IMR-90 (cell line): ENCODE measurements at regions not wholly inside any gene's neighbourhood (a gene's known extent, or its start where the extent isn't known, plus 50 kb on each side); places are given as distances from the start of the nearest gene placed in this dataset.

Source experiments
- ATAC-seq: fragments of 200-7000 bp; cut with Tn5 transposase; 2 replicates; pipeline ENCODE4 v1.9.1; 2020; ENCODE audit warnings: low read depth, mild to moderate bottlenecking, moderate library complexity
- BruUV-seq: library from RNA; stranded (reverse); fragments of 400-500 nt; replicated peaks from 2 replicates; lab custom pipeline; 2021; lab: Mats Ljungman, UMichigan
- CTCF ChIA-PET: fragments of 300-600 bp; formaldehyde crosslinking; extraction: SDS; loops from one replicate; lab custom pipeline; 2021; ENCODE audit warnings: antibody characterized with exemption; lab: Yijun Ruan, JAX
- POLR2A ChIA-PET: fragments of 300-600 bp; sonication (Branson Sonifier 250); formaldehyde crosslinking; loops from one replicate; lab custom pipeline; 2022; ENCODE audit warnings: antibody characterized with exemption; ENCODE audit not compliant: unreplicated experiment; lab: Charles Lee
- DNase-seq: peaks from one replicate; pipeline ENCODE4 v3.0.0; 2013
- H2AFZ ChIP-seq: replicated peaks from 2 replicates; pipeline ENCODE3; 2013; ENCODE audit warnings: low read length, mild to moderate bottlenecking; ENCODE audit not compliant: poor library complexity
- H2AK5ac ChIP-seq: 2 replicates; pipeline ENCODE4 v1.6.1; 2013; ENCODE audit warnings: low read depth, low read length, inconsistent platforms
- H2AK9ac ChIP-seq: replicated peaks from 2 replicates; pipeline ENCODE3; 2013; ENCODE audit warnings: mild to moderate bottlenecking, low read depth, low read length, moderate library complexity; ENCODE audit not compliant: poor library complexity
- H2BK120ac ChIP-seq: 2 replicates; pipeline ENCODE4 v1.6.1; 2013; ENCODE audit warnings: low read depth, low read length, inconsistent platforms
- H2BK15ac ChIP-seq: 3 replicates; pipeline ENCODE4 v1.6.1; 2013; ENCODE audit warnings: low read depth, low read length, inconsistent platforms
- H2BK20ac ChIP-seq: 2 replicates; pipeline ENCODE4 v1.6.1; 2013; ENCODE audit warnings: low read depth, mild to moderate bottlenecking, inconsistent platforms, low read length, moderate library complexity
- H2BK5ac ChIP-seq: 2 replicates; pipeline ENCODE4 v1.6.1; 2013; ENCODE audit warnings: mild to moderate bottlenecking, low read depth, low read length, inconsistent platforms; ENCODE audit not compliant: poor library complexity, severe bottlenecking
- H3K14ac ChIP-seq: replicated peaks from 2 replicates; pipeline ENCODE4 v1.6.1; 2013; ENCODE audit warnings: low read depth, low read length, inconsistent platforms
- H3K18ac ChIP-seq: 2 replicates; pipeline ENCODE4 v1.6.1; 2013; ENCODE audit warnings: low read depth, low read length, control low read depth
- H3K23ac ChIP-seq: 2 replicates; pipeline ENCODE4 v1.6.1; 2013; ENCODE audit warnings: low read depth, low read length, inconsistent platforms
- H3K27ac ChIP-seq: 2 replicates; pipeline ENCODE4 v1.5.1; 2013; ENCODE audit warnings: mild to moderate bottlenecking, control low read depth, low read length; ENCODE audit not compliant: insufficient read depth
- H3K27me3 ChIP-seq: 2 replicates; pipeline ENCODE4 v1.6.1; 2013; ENCODE audit warnings: low read length; ENCODE audit not compliant: control insufficient read depth, insufficient read depth
- H3K36me3 ChIP-seq: 2 replicates; pipeline ENCODE4 v1.6.1; 2013; ENCODE audit warnings: low read length, mixed read lengths; ENCODE audit not compliant: control insufficient read depth, insufficient read depth
- H3K4ac ChIP-seq: 2 replicates; pipeline ENCODE4 v1.6.1; 2013; ENCODE audit warnings: low read depth, low read length, inconsistent platforms
- H3K4me1 ChIP-seq: 2 replicates; pipeline ENCODE4 v1.6.1; 2013; ENCODE audit warnings: low read length, mixed read lengths; ENCODE audit not compliant: control insufficient read depth, insufficient read depth
- H3K4me2 ChIP-seq: 2 replicates; pipeline ENCODE4 v1.6.1; 2013; ENCODE audit warnings: low read depth, mild to moderate bottlenecking, control low read depth, low read length, moderate library complexity
- H3K4me3 ChIP-seq: 2 replicates; pipeline ENCODE4 v1.5.1; 2013; ENCODE audit warnings: low read depth, mild to moderate bottlenecking, control low read depth, low read length, moderate library complexity; ENCODE audit not compliant: insufficient read depth
- H3K56ac ChIP-seq: 2 replicates; pipeline ENCODE4 v1.6.1; 2013; ENCODE audit warnings: low read length, inconsistent platforms; ENCODE audit not compliant: insufficient read depth; ENCODE audit errors: extremely low read depth
- H3K79me1 ChIP-seq, 2 experiments: 2 replicates each; pipeline ENCODE4 v1.6.1; 2013; ENCODE audit warnings: low read length in 2 of 2, inconsistent platforms in 1 of 2, low read depth in 1 of 2
- H3K9ac ChIP-seq: 2 replicates; pipeline ENCODE4 v1.6.1; 2013; ENCODE audit warnings: low read depth, low read length, control low read depth
- H3K9me1 ChIP-seq: 2 replicates; pipeline ENCODE4 v1.6.1; 2013; ENCODE audit warnings: low read length, inconsistent platforms; ENCODE audit not compliant: insufficient read depth
- H3K9me3 ChIP-seq: 2 replicates; pipeline ENCODE4 v1.6.1; 2013; ENCODE audit warnings: low read length; ENCODE audit not compliant: control insufficient read depth, insufficient read depth
- H4K20me1 ChIP-seq: 2 replicates; pipeline ENCODE4 v1.6.1; 2013; ENCODE audit warnings: low read length, inconsistent platforms; ENCODE audit not compliant: insufficient read depth
- H4K5ac ChIP-seq: 2 replicates; pipeline ENCODE4 v1.6.1; 2013; ENCODE audit warnings: mild to moderate bottlenecking, low read depth, low read length, control low read depth
- H4K8ac ChIP-seq, 2 experiments: 2 replicates each; pipeline ENCODE4 v1.6.1; 2013; ENCODE audit warnings: low read depth in 2 of 2, low read length in 2 of 2, control low read depth in 1 of 2, inconsistent platforms in 1 of 2
- H4K91ac ChIP-seq: 2 replicates; pipeline ENCODE4 v1.6.1; 2013; ENCODE audit warnings: low read depth, low read length, inconsistent platforms; ENCODE audit not compliant: insufficient read depth
- BHLHE40 ChIP-seq: fragments of 150-350 bp; IDR thresholded peaks from 2 replicates; pipeline ENCODE4 v1.6.1; 2016; ENCODE audit warnings: mild to moderate bottlenecking, low read depth, low read length
- CHD1 ChIP-seq: IDR thresholded peaks from 2 replicates; pipeline ENCODE4 v1.6.1; 2012; ENCODE audit warnings: low read depth, low read length, improper control_type of control experiment
- FOS ChIP-seq: fragments of 150-350 bp; IDR thresholded peaks from 2 replicates; pipeline ENCODE4 v1.6.1; 2016; ENCODE audit warnings: low read depth, low read length
- MAFK ChIP-seq: IDR thresholded peaks from 2 replicates; pipeline ENCODE4 v1.6.1; 2012; ENCODE audit warnings: low read depth, low read length, improper control_type of control experiment
- POLR2A ChIP-seq: IDR thresholded peaks from 2 replicates; pipeline ENCODE4 v1.6.1; 2012; ENCODE audit warnings: mild to moderate bottlenecking, low read depth, low read length
- RAD21 ChIP-seq: IDR thresholded peaks from 2 replicates; pipeline ENCODE4 v1.6.1; 2012; ENCODE audit warnings: low read length, improper control_type of control experiment
- RFX5 ChIP-seq: IDR thresholded peaks from 2 replicates; pipeline ENCODE4 v1.8.0; 2012; ENCODE audit warnings: low read depth, mild to moderate bottlenecking, low read length, moderate library complexity
- WGBS, 2 experiments: methylation state at CpG; one replicate each; pipeline versions ENCODE4 v1.1.5 to v1.1.7; 2013; ENCODE audit warnings: missing lambda C conversion rate in 2 of 2; ENCODE audit not compliant: insufficient read length in 1 of 2; ENCODE audit errors: extremely low coverage in 2 of 2; 5-methylcytosine and 5-hydroxymethylcytosine counted together
- dilution Hi-C: fragments of 300-500 bp; cut with HindIII; formaldehyde crosslinking; loops from one replicate; pipeline ENCODE4 v1.14.3; 2018; ENCODE audit warnings: low sequenced_read_pairs; ENCODE audit not compliant: unreplicated experiment
- in situ Hi-C: fragments of 300-500 bp; cut with MboI; formaldehyde crosslinking; loops from 3 replicates; pipeline ENCODE4 v1.14.3; 2019; ENCODE audit warnings: low sequenced_read_pairs, inconsistent platforms, mixed read lengths
- intact Hi-C: fragments of 100-400 bp; cut with micrococcal nuclease; formaldehyde crosslinking; loops from 2 replicates; pipeline ENCODE4 v1.10.0; 2022
- TF ChIP-seq, protein P1 (sequence below): conservative IDR thresholded peaks from 2 replicates; pipeline ENCODE4 v1.5.1; 2012; ENCODE audit warnings: mild to moderate bottlenecking, low read depth, low read length, improper control_type of control experiment

- DNase-seq, result no peak
- no peak overlapping the region for H2AFZ ChIP-seq
- BruUV-seq, result no TSS peak
- no peak overlapping the region for H3K4ac ChIP-seq
- no peak overlapping the region for H3K18ac ChIP-seq
- H3K56ac ChIP-seq, result no peak overlapping the region
- no peaks in the 10 kb centered on the region for H3K4me1 ChIP-seq
- H3K79me1 ChIP-seq, result no peaks in the 10 kb centered on the region
- no peak overlapping the region for H2BK120ac ChIP-seq
- in situ Hi-C loops, result no loop called here
- H2BK15ac ChIP-seq, result no peak overlapping the region
- no peak overlapping the region for H4K8ac ChIP-seq
- ChIA-PET POLR2A (no interaction called here), CTCF (no interaction called here)
- TF ChIP-seq, protein P1, sequence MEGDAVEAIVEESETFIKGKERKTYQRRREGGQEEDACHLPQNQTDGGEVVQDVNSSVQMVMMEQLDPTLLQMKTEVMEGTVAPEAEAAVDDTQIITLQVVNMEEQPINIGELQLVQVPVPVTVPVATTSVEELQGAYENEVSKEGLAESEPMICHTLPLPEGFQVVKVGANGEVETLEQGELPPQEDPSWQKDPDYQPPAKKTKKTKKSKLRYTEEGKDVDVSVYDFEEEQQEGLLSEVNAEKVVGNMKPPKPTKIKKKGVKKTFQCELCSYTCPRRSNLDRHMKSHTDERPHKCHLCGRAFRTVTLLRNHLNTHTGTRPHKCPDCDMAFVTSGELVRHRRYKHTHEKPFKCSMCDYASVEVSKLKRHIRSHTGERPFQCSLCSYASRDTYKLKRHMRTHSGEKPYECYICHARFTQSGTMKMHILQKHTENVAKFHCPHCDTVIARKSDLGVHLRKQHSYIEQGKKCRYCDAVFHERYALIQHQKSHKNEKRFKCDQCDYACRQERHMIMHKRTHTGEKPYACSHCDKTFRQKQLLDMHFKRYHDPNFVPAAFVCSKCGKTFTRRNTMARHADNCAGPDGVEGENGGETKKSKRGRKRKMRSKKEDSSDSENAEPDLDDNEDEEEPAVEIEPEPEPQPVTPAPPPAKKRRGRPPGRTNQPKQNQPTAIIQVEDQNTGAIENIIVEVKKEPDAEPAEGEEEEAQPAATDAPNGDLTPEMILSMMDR, result no peak
- TF ChIP-seq CHD1 (no peak), POLR2A (no peak), MAFK (no peak), RAD21 (no peak), BHLHE40 (no peak), FOS (no peak), RFX5 (no peak)
- H2BK20ac ChIP-seq, result no peak overlapping the region
- H2AK5ac ChIP-seq, result no peak overlapping the region
- H4K5ac ChIP-seq, result no peak overlapping the region
- no peaks in the 10 kb centered on the region for H3K27me3 ChIP-seq
- intact Hi-C loops, result no loop called here
- no peak for ATAC-seq
- no peak overlapping the region for H3K14ac ChIP-seq
- H3K9me1 ChIP-seq, result no peaks in the 10 kb centered on the region
- WGBS, 2 experiments, result no CpG with 5 or more reads among the region's 4 CpGs
- H3K27ac ChIP-seq, result no peak overlapping the region
- H4K91ac ChIP-seq, result no peak overlapping the region
- no peaks in the 10 kb centered on the region for H4K20me1 ChIP-seq
- H3K4me2 ChIP-seq, result no peak overlapping the region
- dilution Hi-C loops, result no loop called here
- no peak overlapping the region for H2BK5ac ChIP-seq
- H3K9me3 ChIP-seq, result peaks cover 6% of the 10 kb centered on the region; the same call in 1 of the 2 replicates
- H3K9ac ChIP-seq, result no peak overlapping the region
- H3K23ac ChIP-seq, result no peak overlapping the region
- H2AK9ac ChIP-seq, result no peak overlapping the region
- no peaks in the 10 kb centered on the region for H3K36me3 ChIP-seq
- H3K4me3 ChIP-seq, result no peak overlapping the region
Observed at GRCh38 chr7:53470336-53470970, 435.0 kb downstream of the POM121L12 start.
